ENCODE measurements at regions not wholly inside any gene's neighbourhood (a gene's known extent, or its start where the extent isn't known, plus 50 kb on each side); places are given as distances from the start of the nearest gene placed in this dataset.
A peak's percentile ranks its signal among the peaks of the same experiment; 100 is the strongest.

GRCh38 chr3:68458581-68458980 is 473.8 kb downstream of the TAFA4 start:
- DNase-seq (ENCODE audit: low spot score): no peak

- no peak for DNase-seq (ENCODE audit: low spot score)
These were observed 483.6 kb downstream of the TAFA4 start for GRCh38 chr3:68448510-68449383.

- DNase-seq (ENCODE audit: low spot score): no peak
These were observed 484.5 kb downstream of the TAFA4 start for GRCh38 chr3:68447885-68448284.

GRCh38 chr3:68441054-68441453 is 491.3 kb downstream of the TAFA4 start:
- no peak for DNase-seq (ENCODE audit: low spot score)

- peak; percentile 6 for DNase-seq (ENCODE audit: low spot score)
These were observed 495.5 kb downstream of the TAFA4 start for GRCh38 chr3:68436619-68437401.

- no peak for DNase-seq (ENCODE audit: low spot score)
These were observed 503.9 kb downstream of the TAFA4 start for GRCh38 chr3:68428495-68428894.

GRCh38 chr3:68424796-68425460 is 507.4 kb downstream of the TAFA4 start:
- no peak for DNase-seq (ENCODE audit: low spot score)

- DNase-seq (ENCODE audit: low spot score): no peak
These were observed 523.7 kb downstream of the TAFA4 start for GRCh38 chr3:68408626-68409025.

- no peak for DNase-seq (ENCODE audit: low spot score)
These were observed 528.6 kb downstream of the TAFA4 start for GRCh38 chr3:68403741-68404140.

GRCh38 chr3:68402235-68402918 is 530.0 kb downstream of the TAFA4 start:
- DNase-seq (ENCODE audit: low spot score): no peak

- no peak for DNase-seq (ENCODE audit: low spot score)
These were observed 553.7 kb downstream of the TAFA4 start for GRCh38 chr3:68378631-68379030.

- DNase-seq (ENCODE audit: low spot score): no peak
These were observed 558.6 kb downstream of the TAFA4 start for GRCh38 chr3:68373727-68374126.

GRCh38 chr3:68363796-68364195 is 568.6 kb downstream of the TAFA4 start:
- no peak for DNase-seq (ENCODE audit: low spot score)

GRCh38 chr3:68360492-68360891 is 571.9 kb downstream of the TAFA4 start:
- DNase-seq (ENCODE audit: low spot score): no peak

GRCh38 chr3:68345781-68346180 is 586.6 kb downstream of the TAFA4 start:
- DNase-seq (ENCODE audit: low spot score): no peak

GRCh38 chr3:68342426-68342825 is 589.9 kb downstream of the TAFA4 start:
- no peak for DNase-seq (ENCODE audit: low spot score)

GRCh38 chr3:68336042-68336441 is 596.3 kb downstream of the TAFA4 start:
- DNase-seq (ENCODE audit: low spot score): no peak

- no peak for DNase-seq (ENCODE audit: low spot score)
These were observed 597.9 kb downstream of the TAFA4 start for GRCh38 chr3:68334367-68334986.

GRCh38 chr3:68328049-68328448 is 604.3 kb downstream of the TAFA4 start:
- DNase-seq (ENCODE audit: low spot score): no peak

GRCh38 chr3:68315964-68316363 is 616.4 kb downstream of the TAFA4 start:
- DNase-seq (ENCODE audit: low spot score): no peak

- no peak for DNase-seq (ENCODE audit: low spot score)
These were observed 616.8 kb downstream of the TAFA4 start for GRCh38 chr3:68315546-68315945.

- DNase-seq (ENCODE audit: low spot score): peak; percentile 16
These were observed 625.8 kb downstream of the TAFA4 start for GRCh38 chr3:68306571-68306970.
